H1 (cell line): ENCODE measurements at regions not wholly inside any gene's neighbourhood (a gene's known extent, or its start where the extent isn't known, plus 50 kb on each side); places are given as distances from the start of the nearest gene placed in this dataset.

Source experiments
- CTCF ChIP-seq, 3 experiments: IDR thresholded peaks; 1 replicate in 2 of 3; 2 replicates in 1 of 3; pipeline versions ENCODE4 v1.5.1 to v1.6.1; 2011; ENCODE audit warnings: low read length in 3 of 3, mild to moderate bottlenecking in 3 of 3, inconsistent platforms in 2 of 3, low read depth in 1 of 3, moderate library complexity in 1 of 3; ENCODE audit not compliant: insufficient read depth in 1 of 3; ENCODE audit errors: control extremely low read depth in 1 of 3
- SIN3A ChIP-seq, 2 experiments: IDR thresholded peaks in 1 of 2; conservative IDR thresholded peaks in 1 of 2; 2 replicates each; pipeline ENCODE4 v1.6.1; 2011 to 2012; ENCODE audit warnings: low read length in 2 of 2, improper control_type of control experiment in 1 of 2, low read depth in 1 of 2, mild to moderate bottlenecking in 1 of 2
- SP2 ChIP-seq: IDR thresholded peaks from 2 replicates; pipeline ENCODE4 v1.6.1; 2012; ENCODE audit warnings: mild to moderate bottlenecking, low read length, inconsistent platforms

- no peak for TF ChIP-seq SP2
- no peak for TF ChIP-seq CTCF (IDR thresholded peaks at IDR 0.05; ENCODE audit: control extremely low read depth in 1 of 3, insufficient read depth in 1 of 3, low read depth in 1 of 3, low read length in 3 of 3)
- TF ChIP-seq SIN3A (conservative IDR thresholded peaks at IDR 0.05 in 1 of 2, IDR thresholded peaks at IDR 0.05 in 1 of 2; ENCODE audit: low read depth in 1 of 2, low read length in 2 of 2), result no peak
These were observed 74.3 kb upstream of the MSTN start for GRCh38 chr2:190136825-190137224.
